ENCODE measurements at regions not wholly inside any gene's neighbourhood (a gene's known extent, or its start where the extent isn't known, plus 50 kb on each side); places are given as distances from the start of the nearest gene placed in this dataset.
A peak's percentile ranks its signal among the peaks of the same experiment; 100 is the strongest.

GRCh38 chr3:178258121-178258520 lies 278.1 kb upstream of the KCNMB2 start (continued):
- TF ChIP-seq ZBTB33 (IDR thresholded peaks at IDR 0.05) (no peak), GABPA (IDR thresholded peaks at IDR 0.05 in 1 of 2, conservative IDR thresholded peaks at IDR 0.05 in 1 of 2) (no peak), HNF4G (IDR thresholded peaks at IDR 0.05) (no peak), ATF3 (IDR thresholded peaks at IDR 0.05) (no peak), EGR1 (IDR thresholded peaks at IDR 0.05; ENCODE audit: low read depth in 2 of 2) (no peak), YY1 (IDR thresholded peaks at IDR 0.05) (no peak)

GRCh38 chr3:178259703-178260102 lies 276.5 kb upstream of the KCNMB2 start:
- Histone ChIP-seq H3K27me3 (ENCODE audit: control insufficient read depth in 4 of 4, insufficient read depth in 4 of 4, low read length in 3 of 4) (peaks cover 0 to 3% (median 0%) of the 10 kb centered on the region in 4 donors), H3K9ac (ENCODE audit: low read depth in 1 of 2, low read length in 2 of 2) (no peak overlapping the region), H3K27ac (ENCODE audit: low read depth in 1 of 2, low read length in 2 of 2) (no peak overlapping the region), H3K4me1 (ENCODE audit: control insufficient read depth in 4 of 4, insufficient read depth in 4 of 4, low read length in 3 of 4) (no peaks in the 10 kb centered on the region), H3K9me3 (ENCODE audit: control insufficient read depth in 4 of 4, low read length in 3 of 4) (no peaks in the 10 kb centered on the region), H3K36me3 (ENCODE audit: control insufficient read depth in 4 of 4, insufficient read depth in 3 of 4, low read depth in 1 of 4, low read length in 3 of 4) (no peaks in the 10 kb centered on the region), H3K4me3 (ENCODE audit: low read depth in 1 of 3, low read length in 3 of 3) (no peak overlapping the region)
- TF ChIP-seq RAD21 (IDR thresholded peaks at IDR 0.05) = no peak
- TF ChIP-seq RXRA (IDR thresholded peaks at IDR 0.05) = no peak
- TF ChIP-seq JUND (IDR thresholded peaks at IDR 0.05) = no peak
- no peak for TF ChIP-seq HNF4A (conservative IDR thresholded peaks at IDR 0.05)
- TF ChIP-seq FOXA1 (IDR thresholded peaks at IDR 0.05) = no peak
- DNase-seq (ENCODE audit: low spot score) = no peak

GRCh38 chr3:178260887-178261565 lies 275.2 kb upstream of the KCNMB2 start:
- TF ChIP-seq ATF3 (IDR thresholded peaks at IDR 0.05) (no peak), TAF1 (conservative IDR thresholded peaks at IDR 0.05) (no peak), RAD21 (IDR thresholded peaks at IDR 0.05) (no peak), FOXA1 (IDR thresholded peaks at IDR 0.05) (no peak), NR2F2 (IDR thresholded peaks at IDR 0.05) (peak; percentile 34)
- Histone ChIP-seq H3K9ac (ENCODE audit: low read depth in 1 of 2, low read length in 2 of 2) (no peak overlapping the region), H3K9me3 (ENCODE audit: control insufficient read depth in 4 of 4, low read length in 3 of 4) (no peaks in the 10 kb centered on the region), H3K27me3 (ENCODE audit: control insufficient read depth in 4 of 4, insufficient read depth in 4 of 4, low read length in 3 of 4) (peaks cover 0 to 3% (median 0%) of the 10 kb centered on the region in 4 donors), H3K4me1 (ENCODE audit: control insufficient read depth in 4 of 4, insufficient read depth in 4 of 4, low read length in 3 of 4) (no peaks in the 10 kb centered on the region), H3K4me3 (ENCODE audit: low read depth in 1 of 3, low read length in 3 of 3) (no peak overlapping the region), H3K36me3 (ENCODE audit: control insufficient read depth in 4 of 4, insufficient read depth in 3 of 4, low read depth in 1 of 4, low read length in 3 of 4) (no peaks in the 10 kb centered on the region), H3K27ac (ENCODE audit: low read depth in 1 of 2, low read length in 2 of 2) (no peak overlapping the region)
- no peak for DNase-seq (ENCODE audit: low spot score)
- 54% methylated on average over 4 of the region's 4 CpGs for WGBS

GRCh38 chr3:178263236-178263916 lies 272.9 kb upstream of the KCNMB2 start:
- Histone ChIP-seq H3K27ac (ENCODE audit: low read depth in 1 of 2, low read length in 2 of 2) (no peak overlapping the region), H3K4me3 (ENCODE audit: low read depth in 1 of 3, low read length in 3 of 3) (no peak overlapping the region), H3K4me1 (ENCODE audit: control insufficient read depth in 4 of 4, insufficient read depth in 4 of 4, low read length in 3 of 4) (no peaks in the 10 kb centered on the region), H3K9me3 (ENCODE audit: control insufficient read depth in 4 of 4, low read length in 3 of 4) (no peaks in the 10 kb centered on the region), H3K27me3 (ENCODE audit: control insufficient read depth in 4 of 4, insufficient read depth in 4 of 4, low read length in 3 of 4) (no peaks in the 10 kb centered on the region), H3K36me3 (ENCODE audit: control insufficient read depth in 4 of 4, insufficient read depth in 3 of 4, low read depth in 1 of 4, low read length in 3 of 4) (no peaks in the 10 kb centered on the region), H3K9ac (ENCODE audit: low read depth in 1 of 2, low read length in 2 of 2) (no peak overlapping the region)
- no peak for TF ChIP-seq EGR1 (IDR thresholded peaks at IDR 0.05; ENCODE audit: low read depth in 2 of 2)
- TF ChIP-seq HNF4A (conservative IDR thresholded peaks at IDR 0.05) = no peak
- TF ChIP-seq MAX (IDR thresholded peaks at IDR 0.05) = no peak
- no peak for TF ChIP-seq FOXA1 (IDR thresholded peaks at IDR 0.05)
- no peak for TF ChIP-seq JUND (IDR thresholded peaks at IDR 0.05)
- no peak for TF ChIP-seq SP1 (IDR thresholded peaks at IDR 0.05)
- TF ChIP-seq RXRA (IDR thresholded peaks at IDR 0.05) = no peak
- TF ChIP-seq FOXA2 (IDR thresholded peaks at IDR 0.05) = no peak
- 70% methylated on average over 2 of the region's 2 CpGs for WGBS
- no peak for DNase-seq (ENCODE audit: low spot score)
